ENCODE measurements at regions not wholly inside any gene's neighbourhood (a gene's known extent, or its start where the extent isn't known, plus 50 kb on each side); places are given as distances from the start of the nearest gene placed in this dataset.

DNA sequence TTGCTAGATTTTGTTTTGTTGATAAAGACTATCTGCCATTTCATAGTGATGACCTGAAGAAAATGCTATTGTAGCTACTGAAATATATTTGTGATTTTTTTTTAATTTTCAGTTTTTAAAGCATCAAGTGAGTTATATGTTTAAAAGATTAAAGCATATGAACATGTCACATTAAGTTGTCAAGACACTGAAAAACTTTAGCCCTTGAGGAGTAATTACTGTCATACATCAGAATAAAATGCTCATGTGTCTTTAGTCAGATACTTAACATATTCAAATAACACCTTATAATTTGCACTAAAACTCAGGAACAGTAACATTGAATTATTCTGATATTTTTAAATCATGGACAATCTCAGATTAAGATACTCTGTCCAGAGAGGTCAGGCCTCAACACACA is 108.1 kb upstream of the ATXN7L3B start:
- intact Hi-C loops (cut with micrococcal nuclease): no loop called here
- H3K36me3 ChIP-seq (ENCODE audit: insufficient read depth, low read length): no peaks in the 10 kb centered on the region
- POLR2A ChIA-PET (ENCODE audit: partially characterized antibody): no interaction called here
- H3K4me1 ChIP-seq (ENCODE audit: insufficient read depth, low read length): no peaks in the 10 kb centered on the region
- CTCF ChIA-PET (ENCODE audit: partially characterized antibody): interaction anchor here (1.6 kb wide), 1 partner anchor 10 kb away, joined by 3 read pairs; no protein-coding TSS in a partner anchor
- DNase-seq: no peak
- no peaks in the 10 kb centered on the region for H3K4me1 Mint-ChIP-seq
- peaks cover 0 to 3% of the 10 kb centered on the region in 2 donors for H3K27me3 Mint-ChIP-seq
- no peak overlapping the region for H3K4me3 ChIP-seq (ENCODE audit: low read length in 2 of 2)
- H3K27me3 ChIP-seq (ENCODE audit: insufficient read depth, low read length): no peaks in the 10 kb centered on the region
- H3K36me3 Mint-ChIP-seq: no peaks in the 10 kb centered on the region
- peaks cover 0 to 2% (median 0%) of the 10 kb centered on the region in 8 donors for H3K9me3 Mint-ChIP-seq
- H3K27ac Mint-ChIP-seq: no peak overlapping the region
- H3K9me3 ChIP-seq (ENCODE audit: control insufficient read depth in 1 of 2, low read length in 2 of 2): no peaks in the 10 kb centered on the region
- H3K27ac ChIP-seq (ENCODE audit: low read depth, low read length): no peak overlapping the region
- H3K4me3 Mint-ChIP-seq: no peak overlapping the region

DNA sequence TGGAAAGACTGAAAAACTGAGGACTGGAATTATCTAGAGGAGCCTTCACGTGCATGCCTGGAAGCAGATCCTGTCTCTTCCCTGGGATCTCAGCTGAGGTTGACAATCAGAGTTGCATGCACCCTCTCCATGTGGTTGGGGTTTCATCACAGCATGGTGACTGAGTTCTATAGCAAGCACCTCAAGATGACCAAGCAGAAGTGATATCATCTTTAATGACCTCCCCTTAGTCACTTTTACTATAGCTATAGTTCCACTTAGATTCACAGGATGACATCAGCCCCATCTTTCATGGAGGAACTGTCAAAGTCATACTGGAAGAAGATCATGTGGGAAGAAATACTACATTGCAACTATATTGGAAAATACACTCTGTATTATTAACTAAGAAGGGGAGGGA is 105.8 kb upstream of the ATXN7L3B start:
- no peak overlapping the region for H3K27ac Mint-ChIP-seq
- no peaks in the 10 kb centered on the region for H3K27me3 ChIP-seq (ENCODE audit: insufficient read depth, low read length)
- no peak overlapping the region for H3K4me3 Mint-ChIP-seq
- H3K4me1 ChIP-seq (ENCODE audit: insufficient read depth, low read length): no peaks in the 10 kb centered on the region
- H3K4me3 ChIP-seq (ENCODE audit: low read length in 2 of 2): no peak overlapping the region
- H3K4me1 Mint-ChIP-seq: no peaks in the 10 kb centered on the region
- H3K9me3 Mint-ChIP-seq: peaks cover 0 to 2% (median 0%) of the 10 kb centered on the region in 8 donors
- ChIA-PET POLR2A (ENCODE audit: partially characterized antibody) (no interaction called here), CTCF (ENCODE audit: partially characterized antibody) (no interaction called here)
- no peaks in the 10 kb centered on the region for H3K9me3 ChIP-seq (ENCODE audit: control insufficient read depth in 1 of 2, low read length in 2 of 2)
- no peaks in the 10 kb centered on the region for H3K27me3 Mint-ChIP-seq
- DNase-seq: no peak
- no peaks in the 10 kb centered on the region for H3K36me3 ChIP-seq (ENCODE audit: insufficient read depth, low read length)
- H3K27ac ChIP-seq (ENCODE audit: low read depth, low read length): no peak overlapping the region
- H3K36me3 Mint-ChIP-seq: no peaks in the 10 kb centered on the region
- intact Hi-C loops (cut with micrococcal nuclease): no loop called here

DNA sequence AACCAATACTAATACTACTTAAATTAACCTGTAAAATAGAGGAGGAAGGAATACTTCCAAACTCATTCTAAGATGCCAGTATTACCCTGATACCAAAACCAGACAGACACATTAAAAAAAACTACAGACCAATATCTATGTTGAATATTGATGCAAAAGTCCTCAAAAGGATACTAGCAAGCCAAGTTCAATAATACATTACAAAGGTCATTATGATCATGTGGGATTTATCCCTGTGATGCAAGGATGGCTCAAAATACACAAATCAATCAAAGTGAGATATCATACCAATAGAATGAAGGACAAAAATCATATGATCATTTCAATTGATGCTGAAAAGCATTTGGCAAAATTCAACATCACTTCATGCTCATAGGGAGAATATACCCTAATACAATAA is 97.2 kb upstream of the ATXN7L3B start:
- H3K27me3 Mint-ChIP-seq: peaks cover 0 to 3% of the 10 kb centered on the region in 2 donors

DNA sequence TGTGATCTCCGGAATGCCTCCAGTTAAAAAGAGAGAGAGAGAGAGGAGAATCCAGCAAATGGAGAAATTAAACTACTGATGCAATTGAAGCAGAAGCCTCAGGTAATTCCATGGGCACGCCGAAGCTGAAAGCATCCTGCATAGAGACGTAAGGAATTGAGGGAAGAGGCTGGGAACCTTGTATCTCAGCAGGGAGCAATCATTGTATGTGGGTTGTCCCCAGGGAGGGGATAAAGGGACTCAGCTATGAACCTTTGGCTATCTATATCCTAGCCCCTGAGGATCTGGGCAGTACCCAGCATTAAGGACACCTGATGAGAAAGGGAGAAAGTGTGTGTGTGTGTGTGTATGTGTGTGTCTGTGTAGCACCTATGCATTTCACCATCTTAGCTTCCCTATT is 95.8 kb upstream of the ATXN7L3B start:
- Mint-ChIP-seq H3K4me1 (no peaks in the 10 kb centered on the region), H3K27ac (no peak overlapping the region), H3K27me3 (peaks cover 0 to 3% of the 10 kb centered on the region in 2 donors), H3K36me3 (no peaks in the 10 kb centered on the region), H3K4me3 (no peak overlapping the region), H3K9me3 (no peaks in the 10 kb centered on the region)
- no peak overlapping the region for H3K4me3 ChIP-seq (ENCODE audit: low read length in 2 of 2)
- H3K36me3 ChIP-seq (ENCODE audit: insufficient read depth, low read length): no peaks in the 10 kb centered on the region
- DNase-seq: no peak
- intact Hi-C loops (cut with micrococcal nuclease): no loop called here
- CTCF ChIA-PET (ENCODE audit: partially characterized antibody): no interaction called here
- POLR2A ChIA-PET (ENCODE audit: partially characterized antibody): no interaction called here
- no peaks in the 10 kb centered on the region for H3K4me1 ChIP-seq (ENCODE audit: insufficient read depth, low read length)
- H3K9me3 ChIP-seq (ENCODE audit: control insufficient read depth in 1 of 2, low read length in 2 of 2): no peaks in the 10 kb centered on the region
- H3K27ac ChIP-seq (ENCODE audit: low read depth, low read length): no peak overlapping the region
- H3K27me3 ChIP-seq (ENCODE audit: insufficient read depth, low read length): no peaks in the 10 kb centered on the region

More for the DNA sequence above, 97.2 kb upstream of the ATXN7L3B start:
- no peaks in the 10 kb centered on the region for H3K9me3 ChIP-seq (ENCODE audit: control insufficient read depth in 1 of 2, low read length in 2 of 2)
- Mint-ChIP-seq H3K4me1 (no peaks in the 10 kb centered on the region), H3K36me3 (no peaks in the 10 kb centered on the region), H3K27ac (no peak overlapping the region), H3K4me3 (no peak overlapping the region), H3K9me3 (no peaks in the 10 kb centered on the region)
- H3K4me3 ChIP-seq (ENCODE audit: low read length in 2 of 2): no peak overlapping the region
- CTCF ChIA-PET (ENCODE audit: partially characterized antibody): no interaction called here
- H3K27ac ChIP-seq (ENCODE audit: low read depth, low read length): no peak overlapping the region
- no peaks in the 10 kb centered on the region for H3K36me3 ChIP-seq (ENCODE audit: insufficient read depth, low read length)
- intact Hi-C loops (cut with micrococcal nuclease): no loop called here
- H3K27me3 ChIP-seq (ENCODE audit: insufficient read depth, low read length): no peaks in the 10 kb centered on the region
- POLR2A ChIA-PET (ENCODE audit: partially characterized antibody): no interaction called here
- H3K4me1 ChIP-seq (ENCODE audit: insufficient read depth, low read length): no peaks in the 10 kb centered on the region
- DNase-seq: no peak

DNA sequence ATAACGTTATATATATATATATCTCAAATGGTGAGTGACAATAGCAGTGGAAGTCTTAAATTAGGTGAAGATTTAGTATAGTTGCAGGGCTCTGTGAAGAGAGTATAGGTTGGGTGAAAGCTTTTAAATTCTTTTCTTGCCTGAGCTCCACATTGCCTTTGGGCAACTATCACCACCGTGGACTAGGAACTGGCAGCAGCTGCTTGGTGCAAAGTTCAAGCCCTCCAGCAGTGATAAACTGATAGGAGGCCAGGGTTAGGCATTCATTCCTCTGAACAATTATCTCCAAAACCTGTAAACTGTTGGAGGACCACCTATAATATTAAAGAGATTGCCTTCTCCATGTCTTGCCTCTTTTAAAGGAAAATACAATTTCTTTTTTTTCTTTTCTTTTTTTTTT is 91.2 kb upstream of the ATXN7L3B start:
- ChIA-PET POLR2A (ENCODE audit: partially characterized antibody) (no interaction called here), CTCF (ENCODE audit: partially characterized antibody) (no interaction called here)
- Histone ChIP-seq H3K27me3 (ENCODE audit: insufficient read depth, low read length) (no peaks in the 10 kb centered on the region), H3K27ac (ENCODE audit: low read depth, low read length) (no peak overlapping the region), H3K4me3 (ENCODE audit: low read length in 2 of 2) (no peak overlapping the region), H3K36me3 (ENCODE audit: insufficient read depth, low read length) (no peaks in the 10 kb centered on the region), H3K9me3 (ENCODE audit: control insufficient read depth in 1 of 2, low read length in 2 of 2) (no peaks in the 10 kb centered on the region), H3K4me1 (ENCODE audit: insufficient read depth, low read length) (no peaks in the 10 kb centered on the region)
- no peaks in the 10 kb centered on the region for H3K9me3 Mint-ChIP-seq
- H3K27me3 Mint-ChIP-seq: no peaks in the 10 kb centered on the region
- no peak overlapping the region for H3K4me3 Mint-ChIP-seq
- no peak overlapping the region for H3K27ac Mint-ChIP-seq
- intact Hi-C loops (cut with micrococcal nuclease): no loop called here
- H3K36me3 Mint-ChIP-seq: no peaks in the 10 kb centered on the region
- no peaks in the 10 kb centered on the region for H3K4me1 Mint-ChIP-seq
- DNase-seq: no peak

DNA sequence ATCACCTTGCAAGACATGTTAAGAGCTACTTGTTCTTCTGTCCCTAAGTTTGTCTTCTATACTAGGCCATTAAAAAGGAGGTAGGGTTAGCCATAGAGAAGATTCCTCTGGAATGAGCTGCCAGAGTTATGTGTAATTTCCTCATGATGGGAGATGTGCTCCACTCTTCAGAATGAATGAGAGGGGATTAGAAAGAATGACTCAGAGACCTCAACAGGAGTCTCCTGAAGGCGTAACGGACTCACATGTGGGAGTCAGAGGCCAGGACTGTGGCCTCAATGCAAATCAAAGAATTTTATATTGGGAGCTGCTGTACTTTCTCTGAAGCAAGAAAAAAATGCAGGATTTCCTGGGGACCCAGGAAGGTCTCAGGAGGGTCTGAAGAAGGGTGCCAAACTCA is 87.8 kb upstream of the ATXN7L3B start:
- CTCF ChIA-PET (ENCODE audit: partially characterized antibody): no interaction called here
- H3K36me3 Mint-ChIP-seq: no peaks in the 10 kb centered on the region
- H3K27ac Mint-ChIP-seq: no peak overlapping the region
- Histone ChIP-seq H3K4me3 (ENCODE audit: low read length in 2 of 2) (no peak overlapping the region), H3K36me3 (ENCODE audit: insufficient read depth, low read length) (no peaks in the 10 kb centered on the region), H3K4me1 (ENCODE audit: insufficient read depth, low read length) (no peaks in the 10 kb centered on the region), H3K27me3 (ENCODE audit: insufficient read depth, low read length) (no peaks in the 10 kb centered on the region), H3K27ac (ENCODE audit: low read depth, low read length) (no peak overlapping the region), H3K9me3 (ENCODE audit: control insufficient read depth in 1 of 2, low read length in 2 of 2) (no peaks in the 10 kb centered on the region)
- intact Hi-C loops (cut with micrococcal nuclease): no loop called here
- no peaks in the 10 kb centered on the region for H3K9me3 Mint-ChIP-seq
- DNase-seq: no peak
- no peaks in the 10 kb centered on the region for H3K4me1 Mint-ChIP-seq
- H3K4me3 Mint-ChIP-seq: no peak overlapping the region
- H3K27me3 Mint-ChIP-seq: no peaks in the 10 kb centered on the region
- POLR2A ChIA-PET (ENCODE audit: partially characterized antibody): no interaction called here

DNA sequence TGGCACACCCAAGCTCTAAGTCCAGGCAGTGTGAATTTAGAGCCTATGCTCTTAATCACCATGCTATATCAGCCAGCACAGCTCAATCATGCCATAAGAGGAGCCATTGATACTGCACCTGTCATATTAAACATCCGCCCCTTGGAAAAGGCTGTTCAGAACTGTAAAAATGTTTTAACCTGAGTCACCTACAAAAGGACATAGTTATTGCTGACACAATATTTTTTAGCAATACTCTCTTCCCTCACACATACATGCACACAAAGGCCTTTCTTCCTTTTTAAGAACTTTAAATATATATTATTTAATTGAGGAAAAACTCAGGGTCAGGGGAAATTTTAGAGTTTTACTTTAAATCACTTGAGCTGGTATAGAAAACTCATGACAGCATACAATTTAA is 83.5 kb upstream of the ATXN7L3B start:
- no peak overlapping the region for H3K4me3 ChIP-seq (ENCODE audit: low read length in 2 of 2)
- H3K4me1 ChIP-seq (ENCODE audit: insufficient read depth, low read length): no peaks in the 10 kb centered on the region
- no peaks in the 10 kb centered on the region for H3K36me3 ChIP-seq (ENCODE audit: insufficient read depth, low read length)
- Mint-ChIP-seq H3K27ac (no peak overlapping the region), H3K27me3 (no peaks in the 10 kb centered on the region), H3K9me3 (no peaks in the 10 kb centered on the region), H3K36me3 (no peaks in the 10 kb centered on the region), H3K4me1 (peaks cover 0 to 1% (median 0%) of the 10 kb centered on the region in 4 donors), H3K4me3 (no peak overlapping the region)
- no peaks in the 10 kb centered on the region for H3K9me3 ChIP-seq (ENCODE audit: control insufficient read depth in 1 of 2, low read length in 2 of 2)
- no peaks in the 10 kb centered on the region for H3K27me3 ChIP-seq (ENCODE audit: insufficient read depth, low read length)
- intact Hi-C loops (cut with micrococcal nuclease): no loop called here
- CTCF ChIA-PET (ENCODE audit: partially characterized antibody): no interaction called here
- POLR2A ChIA-PET (ENCODE audit: partially characterized antibody): no interaction called here
- no peak for DNase-seq
- H3K27ac ChIP-seq (ENCODE audit: low read depth, low read length): no peak overlapping the region

DNA sequence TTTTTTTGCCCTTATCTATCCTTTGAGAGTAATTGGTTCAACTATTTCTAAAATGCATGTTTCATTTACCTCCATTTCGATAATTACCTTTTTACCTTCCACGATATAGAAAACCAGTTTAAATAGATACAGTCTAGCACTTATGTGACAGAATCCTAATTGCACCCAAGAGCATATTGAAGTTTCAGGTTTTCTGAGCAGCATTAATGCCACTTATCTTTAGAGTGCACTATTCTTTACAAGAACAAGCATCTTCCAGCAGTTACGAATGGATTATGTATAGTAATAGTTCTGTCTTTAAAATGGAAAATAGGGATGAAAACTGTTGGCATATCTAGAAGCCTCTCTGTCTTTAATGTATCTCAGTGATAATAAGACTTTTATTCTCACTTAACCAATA is 82.2 kb upstream of the ATXN7L3B start:
- peaks cover 0 to 1% (median 0%) of the 10 kb centered on the region in 4 donors for H3K4me1 Mint-ChIP-seq
- H3K4me3 Mint-ChIP-seq: no peak overlapping the region
- no peaks in the 10 kb centered on the region for H3K36me3 ChIP-seq (ENCODE audit: insufficient read depth, low read length)
- H3K27me3 ChIP-seq (ENCODE audit: insufficient read depth, low read length): no peaks in the 10 kb centered on the region
- H3K9me3 Mint-ChIP-seq: no peaks in the 10 kb centered on the region
- no peaks in the 10 kb centered on the region for H3K27me3 Mint-ChIP-seq
- POLR2A ChIA-PET (ENCODE audit: partially characterized antibody): no interaction called here
- H3K9me3 ChIP-seq (ENCODE audit: control insufficient read depth in 1 of 2, low read length in 2 of 2): no peaks in the 10 kb centered on the region
- H3K36me3 Mint-ChIP-seq: no peaks in the 10 kb centered on the region
- no peak overlapping the region for H3K27ac ChIP-seq (ENCODE audit: low read depth, low read length)
- no peaks in the 10 kb centered on the region for H3K4me1 ChIP-seq (ENCODE audit: insufficient read depth, low read length)
- CTCF ChIA-PET (ENCODE audit: partially characterized antibody): no interaction called here
- no peak overlapping the region for H3K4me3 ChIP-seq (ENCODE audit: low read length in 2 of 2)
- intact Hi-C loops (cut with micrococcal nuclease): no loop called here
- H3K27ac Mint-ChIP-seq: no peak overlapping the region
- no peak for DNase-seq
